Skeletal muscle cell (primary cell): ENCODE measurements at regions not wholly inside any gene's neighbourhood (a gene's known extent, or its start where the extent isn't known, plus 50 kb on each side); places are given as distances from the start of the nearest gene placed in this dataset.

ENCODE experiments used
- DNase-seq: peaks from one replicate; pipeline ENCODE4 v3.0.0-alpha.2; 2010; ENCODE audit warnings: low read depth
- H3K4me3 ChIP-seq: 2 replicates; pipeline ENCODE4 v1.5.1; 2011; ENCODE audit warnings: low read depth, mild to moderate bottlenecking, control low read depth, low read length, moderate library complexity

GRCh38 chrX:39759526-39760224 lies 338.1 kb downstream of the BCOR start:
- H3K4me3 ChIP-seq, result no peak overlapping the region
- DNase-seq, result peak; percentile 43

- DNase-seq, result no peak
- no peak overlapping the region for H3K4me3 ChIP-seq
Observed at GRCh38 chrX:39760930-39761329, 336.8 kb downstream of the BCOR start.

GRCh38 chrX:39762266-39762841 lies 335.4 kb downstream of the BCOR start:
- no peak overlapping the region for H3K4me3 ChIP-seq
- DNase-seq, result peak; percentile 66

- DNase-seq, result no peak
- no peak overlapping the region for H3K4me3 ChIP-seq
Observed at GRCh38 chrX:39764441-39764914, 333.3 kb downstream of the BCOR start.

GRCh38 chrX:39765327-39765726 lies 332.4 kb downstream of the BCOR start:
- no peak for DNase-seq
- no peak overlapping the region for H3K4me3 ChIP-seq

- no peak overlapping the region for H3K4me3 ChIP-seq
- no peak for DNase-seq
Observed at GRCh38 chrX:39766085-39766726, 331.6 kb downstream of the BCOR start.

GRCh38 chrX:39766855-39767254 lies 330.9 kb downstream of the BCOR start:
- H3K4me3 ChIP-seq, result no peak overlapping the region
- no peak for DNase-seq

- no peak overlapping the region for H3K4me3 ChIP-seq
- DNase-seq, result no peak
Observed at GRCh38 chrX:39767446-39767845, 330.3 kb downstream of the BCOR start.

- H3K4me3 ChIP-seq, result no peak overlapping the region
- no peak for DNase-seq
Observed at GRCh38 chrX:39769748-39770147, 328.0 kb downstream of the BCOR start.

GRCh38 chrX:39771089-39771488 lies 326.7 kb downstream of the BCOR start:
- H3K4me3 ChIP-seq, result no peak overlapping the region
- no peak for DNase-seq

GRCh38 chrX:39772057-39772832 lies 325.5 kb downstream of the BCOR start:
- no peak for DNase-seq
- no peak overlapping the region for H3K4me3 ChIP-seq

GRCh38 chrX:39773150-39773549 lies 324.6 kb downstream of the BCOR start:
- DNase-seq, result no peak
- no peak overlapping the region for H3K4me3 ChIP-seq

GRCh38 chrX:39773923-39774773 lies 323.6 kb downstream of the BCOR start:
- no peak overlapping the region for H3K4me3 ChIP-seq

GRCh38 chrX:39774774-39775328 lies 322.9 kb downstream of the BCOR start:
- H3K4me3 ChIP-seq, result no peak overlapping the region
- DNase-seq, result no peak

More at GRCh38 chrX:39773923-39774773, 323.6 kb downstream of the BCOR start:
- no peak for DNase-seq

- no peak for DNase-seq
- no peak overlapping the region for H3K4me3 ChIP-seq
Observed at GRCh38 chrX:39777623-39778025, 320.1 kb downstream of the BCOR start.

GRCh38 chrX:39779952-39780783 lies 317.6 kb downstream of the BCOR start:
- DNase-seq, result no peak
- H3K4me3 ChIP-seq, result no peak overlapping the region

GRCh38 chrX:39782276-39782675 lies 315.5 kb downstream of the BCOR start:
- no peak for DNase-seq
- no peak overlapping the region for H3K4me3 ChIP-seq

- H3K4me3 ChIP-seq, result no peak overlapping the region
- DNase-seq, result no peak
Observed at GRCh38 chrX:39787999-39788398, 309.8 kb downstream of the BCOR start.
